CD14-positive monocyte (primary cell): ENCODE measurements at regions not wholly inside any gene's neighbourhood (a gene's known extent, or its start where the extent isn't known, plus 50 kb on each side); places are given as distances from the start of the nearest gene placed in this dataset.

Experiments
- DNase-seq, 3 donors: peaks; one replicate each; pipeline ENCODE4 v3.0.0-alpha.2; 2011 to 2022
- H2AFZ ChIP-seq: 2 replicates; pipeline ENCODE4 v1.6.0; 2012; ENCODE audit warnings: mild to moderate bottlenecking, low read depth, low read length, inconsistent platforms; ENCODE audit not compliant: insufficient read depth, poor library complexity, severe bottlenecking
- H3K27ac ChIP-seq, 2 donors: 1 replicate in 1 of 2; 2 replicates in 1 of 2; pipeline ENCODE4 v1.5.1; 2012 to 2013; ENCODE audit warnings: low read length in 2 of 2, control low read depth in 1 of 2, inconsistent platforms in 1 of 2, low read depth in 1 of 2, mild to moderate bottlenecking in 1 of 2
- H3K27me3 ChIP-seq, 2 donors: one replicate each; pipeline versions ENCODE4 v1.6.0 to v1.6.1; 2011 to 2013; ENCODE audit warnings: low read length in 2 of 2; ENCODE audit not compliant: control insufficient read depth in 2 of 2, insufficient read depth in 2 of 2
- H3K36me3 ChIP-seq, 2 donors: replicated peaks in 1 of 2; 1 replicate in 1 of 2; 2 replicates in 1 of 2; pipeline versions ENCODE4 v1.5.1 to v1.6.1; 2012 to 2013; ENCODE audit warnings: low read length in 2 of 2, control low read depth in 1 of 2, inconsistent platforms in 1 of 2, mild to moderate bottlenecking in 1 of 2; ENCODE audit not compliant: insufficient read depth in 2 of 2, control insufficient read depth in 1 of 2
- H3K4me1 ChIP-seq, 2 donors: 1 replicate in 1 of 2; 2 replicates in 1 of 2; pipeline versions ENCODE4 v1.5.1 to v1.6.1; 2012 to 2013; ENCODE audit warnings: low read length in 2 of 2, control low read depth in 1 of 2, inconsistent platforms in 1 of 2, mild to moderate bottlenecking in 1 of 2, moderate library complexity in 1 of 2; ENCODE audit not compliant: insufficient read depth in 2 of 2, control insufficient read depth in 1 of 2
- H3K4me2 ChIP-seq: replicated peaks from 2 replicates; pipeline ENCODE3; 2012; ENCODE audit warnings: low read length, moderate library complexity, mild to moderate bottlenecking; ENCODE audit not compliant: poor library complexity, severe bottlenecking; ENCODE audit errors: extremely low read depth
- H3K4me3 ChIP-seq, 3 experiments: fragments of 200-600 bp in 1 of 3; sonication (generic) in 1 of 3; replicated peaks in 1 of 3; 1 replicate in 2 of 3; 2 replicates in 1 of 3; pipeline ENCODE4 v1.5.1; 2011 to 2013; ENCODE audit warnings: low read length in 3 of 3, mild to moderate bottlenecking in 3 of 3, control low read depth in 2 of 3, low read depth in 2 of 3, inconsistent platforms in 1 of 3, moderate library complexity in 1 of 3
- H3K79me2 ChIP-seq: 2 replicates; pipeline ENCODE4 v1.6.0; 2012; ENCODE audit warnings: mild to moderate bottlenecking, control low read depth, inconsistent platforms, low read length, moderate library complexity; ENCODE audit not compliant: insufficient read depth
- H3K9ac ChIP-seq: 2 replicates; pipeline ENCODE4 v1.6.0; 2017; ENCODE audit warnings: low read length, mild to moderate bottlenecking; ENCODE audit not compliant: insufficient read depth, poor library complexity, severe bottlenecking
- H3K9me3 ChIP-seq, 2 donors: replicated peaks in 1 of 2; 1 replicate in 1 of 2; 2 replicates in 1 of 2; pipeline versions ENCODE4 v1.5.1 to v1.6.1; 2012 to 2013; ENCODE audit warnings: low read length in 2 of 2, control low read depth in 1 of 2; ENCODE audit not compliant: control insufficient read depth in 1 of 2, insufficient read depth in 1 of 2
- H4K20me1 ChIP-seq: 2 replicates; pipeline ENCODE4 v1.6.0; 2012; ENCODE audit warnings: mild to moderate bottlenecking, low read length, control low read depth, moderate library complexity; ENCODE audit not compliant: insufficient read depth
- H3K27ac Mint-ChIP-seq, 7 donors: one replicate each; pipeline ENCODE4 v1.8.0; 2020; ENCODE audit warnings: mild to moderate bottlenecking in 7 of 7, mixed read lengths in 7 of 7, moderate library complexity in 6 of 7, inconsistent platforms in 2 of 7
- H3K27me3 Mint-ChIP-seq, 3 donors: one replicate each; pipeline ENCODE4 v1.8.0; 2021 to 2022; ENCODE audit warnings: low read depth in 3 of 3, mild to moderate bottlenecking in 3 of 3, mixed read lengths in 3 of 3, moderate library complexity in 3 of 3, inconsistent platforms in 1 of 3
- H3K36me3 Mint-ChIP-seq, 2 donors: one replicate each; pipeline ENCODE4 v1.8.0; 2020; ENCODE audit warnings: mixed read lengths in 2 of 2, inconsistent platforms in 1 of 2, mild to moderate bottlenecking in 1 of 2
- H3K4me1 Mint-ChIP-seq: one replicate; pipeline ENCODE4 v1.8.0; 2020; ENCODE audit warnings: mild to moderate bottlenecking, mixed read lengths
- H3K4me3 Mint-ChIP-seq, 2 donors: one replicate each; pipeline ENCODE4 v1.8.0; 2020; ENCODE audit warnings: mild to moderate bottlenecking in 2 of 2, mixed read lengths in 2 of 2, moderate library complexity in 1 of 2
- H3K9me3 Mint-ChIP-seq, 7 donors: one replicate each; pipeline ENCODE4 v1.8.0; 2020 to 2022; ENCODE audit warnings: mixed read lengths in 7 of 7, mild to moderate bottlenecking in 6 of 7, moderate library complexity in 6 of 7, inconsistent platforms in 2 of 7
- CTCF ChIP-seq: fragments of 200-600 bp; IDR thresholded peaks from one replicate; pipeline ENCODE4 v1.8.0; 2022; ENCODE audit warnings: antibody characterized with exemption, mild to moderate bottlenecking
- WGBS: methylation state at CpG from one replicate; pipeline ENCODE4 v1.1.5; 2013; ENCODE audit warnings: missing lambda C conversion rate; ENCODE audit not compliant: insufficient coverage; 5-methylcytosine and 5-hydroxymethylcytosine counted together
- intact Hi-C, 2 donors: fragments of 100-400 bp; cut with micrococcal nuclease; formaldehyde crosslinking; loops; one replicate each; pipeline versions ENCODE4 v1.15.0 to v1.15.1; 2023

GRCh38 chr7:25624051-25624450, 395.8 kb upstream of the NPVF start:
- no peak overlapping the region for H3K27ac ChIP-seq
- Mint-ChIP-seq H3K27ac (no peak overlapping the region), H3K36me3 (no peaks in the 10 kb centered on the region), H3K27me3 (peaks cover 0 to 3% (median 2%) of the 10 kb centered on the region in 3 donors), H3K4me3 (no peak overlapping the region), H3K4me1 (peaks cover 17% of the 10 kb centered on the region), H3K9me3 (peaks cover 0 to 4% (median 0%) of the 10 kb centered on the region in 7 donors)
- no CpG with 5 or more reads among the region's 3 CpGs for WGBS
- H3K4me2 ChIP-seq, result no peak overlapping the region
- DNase-seq, result no peak
- peaks cover 11 to 18% of the 10 kb centered on the region in 2 donors for H3K4me1 ChIP-seq
- no peak overlapping the region for H3K9ac ChIP-seq
- no peak overlapping the region for H3K4me3 ChIP-seq
- no peaks in the 10 kb centered on the region for H3K27me3 ChIP-seq
- no peak overlapping the region for H2AFZ ChIP-seq
- H3K79me2 ChIP-seq, result no peaks in the 10 kb centered on the region
- intact Hi-C loops, result no loop called here
- no peaks in the 10 kb centered on the region for H3K36me3 ChIP-seq
- no peaks in the 10 kb centered on the region for H4K20me1 ChIP-seq
- H3K9me3 ChIP-seq, result no peaks in the 10 kb centered on the region
- TF ChIP-seq CTCF, result no peak

GRCh38 chr7:25624833-25625232, 396.5 kb upstream of the NPVF start:
- Histone ChIP-seq H3K27ac (no peak overlapping the region), H3K9me3 (no peaks in the 10 kb centered on the region), H3K36me3 (no peaks in the 10 kb centered on the region), H3K4me1 (peaks cover 11 to 18% of the 10 kb centered on the region in 2 donors), H4K20me1 (no peaks in the 10 kb centered on the region), H3K79me2 (no peaks in the 10 kb centered on the region), H3K9ac (no peak overlapping the region), H3K27me3 (no peaks in the 10 kb centered on the region), H2AFZ (no peak overlapping the region), H3K4me2 (no peak overlapping the region), H3K4me3 (no peak overlapping the region)
- DNase-seq, result no peak
- intact Hi-C loops, result no loop called here
- Mint-ChIP-seq H3K4me1 (peaks cover 17% of the 10 kb centered on the region), H3K9me3 (peaks cover 0 to 4% (median 0%) of the 10 kb centered on the region in 7 donors), H3K36me3 (no peaks in the 10 kb centered on the region), H3K4me3 (peak overlapping the region in 1 of 2 donors; percentile 3), H3K27me3 (peaks cover 0 to 3% (median 2%) of the 10 kb centered on the region in 3 donors), H3K27ac (no peak overlapping the region)
- TF ChIP-seq CTCF, result no peak
- WGBS, result 31% methylated on average over 4 of the region's 8 CpGs
